ENCODE measurements at regions not wholly inside any gene's neighbourhood (a gene's known extent, or its start where the extent isn't known, plus 50 kb on each side); places are given as distances from the start of the nearest gene placed in this dataset.
"Not testable (repeated sequence)": the region's sequence is repeated elsewhere in the genome, so short reads cannot be mapped to it uniquely, and the experiment has no call there.

DNA sequence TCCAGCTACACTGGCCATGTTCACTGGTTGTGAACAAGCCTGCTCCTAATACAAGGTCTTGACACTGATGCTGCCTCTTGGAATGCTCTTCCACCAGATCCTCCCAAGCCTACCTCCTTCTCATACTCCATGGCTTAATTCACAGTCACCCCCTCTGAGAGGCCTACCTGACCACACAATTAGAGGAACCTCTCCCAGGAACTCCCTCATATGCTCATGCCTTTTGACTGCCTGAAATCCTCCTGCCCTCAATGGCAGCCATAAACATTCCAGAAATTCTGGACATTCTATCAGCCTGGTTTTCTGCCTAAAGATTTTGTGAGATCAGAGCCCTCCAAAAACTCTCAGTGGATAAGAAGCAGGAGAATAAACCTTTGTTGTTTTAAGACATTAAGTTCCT, 340.2 kb downstream of the C12orf75 start:
- H3K9me3 Mint-ChIP-seq = no peaks in the 10 kb centered on the region
- CTCF ChIA-PET = no interaction called here
- no peaks in the 10 kb centered on the region for H3K4me1 Mint-ChIP-seq
- H3K36me3 Mint-ChIP-seq = no peaks in the 10 kb centered on the region
- H3K27me3 Mint-ChIP-seq = no peaks in the 10 kb centered on the region
- no peak for DNase-seq
- H3K4me3 Mint-ChIP-seq = no peak overlapping the region
- no peak overlapping the region for H3K27ac Mint-ChIP-seq

DNA sequence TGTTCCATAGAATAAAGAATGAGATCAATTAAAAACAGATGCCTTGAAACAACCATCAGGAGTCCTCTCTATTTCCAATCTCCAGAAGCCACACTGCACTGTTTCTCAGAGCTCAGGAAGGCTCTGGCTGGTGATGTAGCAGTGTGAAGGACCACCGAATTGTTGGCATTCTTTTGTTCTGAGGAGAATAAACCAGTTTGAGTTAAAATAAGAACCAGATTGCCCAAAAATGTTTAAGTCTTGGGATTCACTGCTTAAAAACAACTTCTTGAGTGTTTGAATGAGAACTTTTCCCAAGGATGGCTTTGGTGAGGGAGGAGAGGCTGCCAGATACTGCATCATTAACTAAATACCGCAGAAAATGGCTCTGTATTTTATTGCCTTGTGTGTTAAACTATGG, 341.2 kb downstream of the C12orf75 start:
- no peak overlapping the region for H3K27ac Mint-ChIP-seq
- no peaks in the 10 kb centered on the region for H3K27me3 Mint-ChIP-seq
- no peak for DNase-seq
- no peaks in the 10 kb centered on the region for H3K9me3 Mint-ChIP-seq
- H3K4me1 Mint-ChIP-seq = no peaks in the 10 kb centered on the region
- H3K36me3 Mint-ChIP-seq = no peaks in the 10 kb centered on the region
- no peak overlapping the region for H3K4me3 Mint-ChIP-seq
- CTCF ChIA-PET = no interaction called here

DNA sequence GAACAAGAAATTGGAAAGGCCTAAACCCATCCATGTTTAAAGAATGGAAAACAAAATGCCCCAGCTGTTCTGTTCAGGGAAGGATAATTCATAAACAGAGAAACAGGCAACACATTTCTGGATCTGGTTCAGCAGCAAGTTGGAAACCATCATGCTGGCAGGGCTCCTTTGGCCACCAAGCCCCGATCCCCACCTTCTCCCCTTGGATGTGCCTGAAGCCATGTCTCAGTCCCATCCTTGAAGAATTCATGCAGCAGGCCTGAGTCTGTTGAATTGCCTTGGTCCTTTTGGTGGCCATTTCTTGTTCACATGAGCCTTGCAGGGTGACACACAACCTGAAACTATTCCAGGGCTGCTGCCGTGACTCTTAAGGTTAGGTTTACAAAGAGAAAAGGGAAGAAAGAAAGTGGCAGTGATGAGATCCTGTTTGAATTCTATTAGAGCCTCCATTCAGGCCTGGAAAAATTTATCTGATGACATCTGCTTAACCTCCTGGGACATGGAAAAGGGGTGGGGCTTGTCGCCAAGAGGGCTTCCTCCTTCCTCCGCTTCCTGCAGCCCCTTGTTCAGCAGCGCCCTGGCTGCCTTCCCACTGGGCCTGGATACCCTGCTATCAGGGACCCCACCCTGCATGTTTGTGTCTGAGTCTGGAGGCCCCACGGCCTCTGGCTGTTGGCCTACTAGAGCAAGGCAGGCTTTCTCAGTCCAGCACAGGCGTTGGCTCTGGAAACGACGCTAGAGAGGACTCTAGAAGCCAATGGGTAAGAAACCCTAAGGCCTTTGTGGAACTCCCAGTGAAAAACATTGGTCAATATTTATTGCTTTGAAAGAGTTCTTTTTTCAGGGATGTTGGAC, 341.9 kb downstream of the C12orf75 start:
- DNase-seq = no peak
- Mint-ChIP-seq H3K36me3 (no peaks in the 10 kb centered on the region), H3K27ac (no peak overlapping the region), H3K4me1 (no peaks in the 10 kb centered on the region), H3K4me3 (no peak overlapping the region), H3K9me3 (no peaks in the 10 kb centered on the region), H3K27me3 (no peaks in the 10 kb centered on the region)
- CTCF ChIA-PET = no interaction called here

DNA sequence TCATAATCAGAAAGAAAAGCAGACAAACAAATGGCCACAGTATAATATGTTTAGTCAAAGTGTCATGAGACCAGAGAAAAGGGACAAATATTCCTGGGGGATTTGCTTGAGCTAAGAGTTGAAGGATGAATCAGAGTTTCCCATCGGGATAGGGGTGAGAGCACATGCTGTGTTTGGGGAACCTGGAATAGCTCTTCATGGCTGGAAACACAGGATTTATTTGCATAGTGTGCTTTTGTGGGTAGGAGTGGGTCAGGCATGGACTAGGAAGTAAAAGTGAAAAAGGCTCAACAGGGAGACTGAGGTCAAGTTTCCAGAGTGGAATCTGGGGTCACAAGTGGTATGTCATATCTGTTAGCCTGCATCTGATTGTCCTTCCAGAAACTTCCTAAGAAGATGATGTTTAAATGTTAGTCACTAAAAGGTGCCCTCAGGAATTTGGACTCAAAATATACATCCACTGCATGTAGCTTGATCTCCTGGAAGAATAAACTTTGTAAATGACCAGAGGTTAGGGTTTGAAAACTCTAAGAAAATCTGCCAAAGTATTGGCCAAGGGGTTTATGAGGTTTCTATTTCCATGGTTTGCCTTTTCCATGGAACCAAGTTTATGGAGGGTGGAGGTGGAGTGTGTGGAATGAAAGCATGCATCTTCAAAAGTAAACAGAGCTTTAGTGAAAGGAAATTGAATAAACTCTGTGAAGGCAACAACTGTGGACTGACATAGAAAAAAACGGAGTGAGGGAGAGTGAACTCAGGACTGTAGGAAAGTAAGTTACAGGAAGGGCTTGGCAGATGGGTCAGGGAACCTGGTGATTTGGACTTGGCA, 344.6 kb downstream of the C12orf75 start:
- Mint-ChIP-seq H3K27ac (no peak overlapping the region), H3K27me3 (no peaks in the 10 kb centered on the region), H3K9me3 (no peaks in the 10 kb centered on the region), H3K36me3 (no peaks in the 10 kb centered on the region), H3K4me3 (no peak overlapping the region), H3K4me1 (no peaks in the 10 kb centered on the region)
- DNase-seq = no peak
- CTCF ChIA-PET = no interaction called here

DNA sequence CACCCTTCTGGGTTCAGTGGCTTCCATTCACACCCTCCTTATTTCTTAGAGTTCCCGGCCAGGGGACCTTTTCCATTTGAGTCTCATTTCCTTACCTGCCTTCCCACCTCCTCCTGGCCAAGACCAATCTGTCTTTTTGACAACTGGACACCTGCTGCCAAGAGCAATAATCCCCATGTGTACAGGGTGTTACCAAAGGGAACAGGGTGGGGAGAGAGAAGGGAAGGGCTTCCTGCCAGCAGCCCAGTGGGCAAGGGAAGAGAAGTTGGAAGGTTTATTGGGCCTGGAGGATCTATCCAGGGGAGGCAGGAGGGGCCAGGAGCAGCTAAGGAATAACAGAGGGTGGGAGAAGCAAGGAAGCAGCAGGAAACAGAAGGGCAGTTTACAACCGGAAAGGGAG, 346.2 kb downstream of the C12orf75 start:
- Mint-ChIP-seq H3K27ac (no peak overlapping the region), H3K4me3 (no peak overlapping the region), H3K4me1 (no peaks in the 10 kb centered on the region), H3K27me3 (no peaks in the 10 kb centered on the region), H3K36me3 (no peaks in the 10 kb centered on the region), H3K9me3 (no peaks in the 10 kb centered on the region)
- CTCF ChIA-PET = no interaction called here
- DNase-seq = no peak

DNA sequence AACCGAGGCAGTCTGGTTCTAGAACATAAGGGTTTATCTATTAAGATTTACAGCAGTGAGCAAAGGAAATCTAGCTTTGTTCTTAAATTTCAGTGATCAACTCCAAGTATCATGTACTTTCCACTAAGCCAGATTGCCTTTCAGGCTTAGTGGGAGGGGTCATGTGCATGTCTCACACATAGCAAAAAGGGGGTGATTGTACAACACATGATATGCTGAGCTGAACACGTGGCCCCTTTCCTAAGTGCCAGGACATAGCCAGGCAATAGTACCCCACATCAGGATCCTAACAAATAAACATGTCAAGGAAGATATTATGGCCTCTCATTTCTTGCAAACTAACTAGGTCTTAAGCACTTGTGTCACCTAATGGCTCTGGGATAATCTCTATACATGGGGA, 347.2 kb downstream of the C12orf75 start:
- Mint-ChIP-seq H3K4me1 (no peaks in the 10 kb centered on the region), H3K9me3 (no peaks in the 10 kb centered on the region), H3K36me3 (no peaks in the 10 kb centered on the region), H3K27me3 (no peaks in the 10 kb centered on the region), H3K4me3 (no peak overlapping the region), H3K27ac (no peak overlapping the region)
- no peak for DNase-seq
- CTCF ChIA-PET = no interaction called here

DNA sequence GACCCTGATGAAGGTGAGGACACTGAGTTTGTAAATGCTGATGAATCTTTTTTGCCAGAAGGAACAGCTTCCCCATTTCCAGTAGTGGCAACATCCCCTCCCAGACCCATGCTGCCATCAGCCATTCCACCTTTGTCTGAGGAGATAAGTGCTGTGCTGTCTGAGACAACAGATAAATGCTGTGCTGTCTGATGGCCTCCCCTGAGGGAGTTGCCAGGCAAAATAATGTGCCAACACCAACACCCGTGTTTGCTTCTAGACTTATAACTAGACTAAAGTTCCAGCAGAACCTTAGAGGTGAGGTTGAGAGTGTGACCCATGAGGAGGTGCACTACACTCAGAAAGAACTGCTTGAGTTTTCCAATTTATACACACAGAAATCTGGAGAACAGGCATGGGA, 349.5 kb downstream of the C12orf75 start:
- Mint-ChIP-seq H3K36me3 (no peaks in the 10 kb centered on the region), H3K27me3 (no peaks in the 10 kb centered on the region), H3K9me3 (no peaks in the 10 kb centered on the region), H3K4me1 (no peaks in the 10 kb centered on the region), H3K4me3 (no peak overlapping the region), H3K27ac (no peak overlapping the region)
- CTCF ChIA-PET = no interaction called here
- DNase-seq = no peak

DNA sequence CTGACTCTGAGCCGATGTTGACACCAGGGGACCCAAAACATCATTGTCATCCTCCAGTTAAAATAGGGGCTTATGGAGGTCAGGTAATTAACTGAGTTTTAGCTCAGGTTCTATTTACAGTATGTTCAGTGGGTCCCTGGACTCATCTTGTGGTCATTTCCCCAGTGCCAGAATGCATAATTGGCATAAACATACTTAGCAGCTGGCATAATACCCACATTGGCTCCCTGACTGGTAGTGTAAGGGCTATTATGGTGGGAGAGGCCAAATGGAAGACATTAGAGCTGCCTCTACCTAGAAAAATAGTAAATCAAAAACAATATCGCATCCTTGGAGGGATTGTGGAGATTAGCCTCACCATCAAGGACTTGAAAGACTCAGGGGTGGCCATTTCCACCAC, 350.9 kb downstream of the C12orf75 start:
- Mint-ChIP-seq H3K27me3 (no peaks in the 10 kb centered on the region), H3K9me3 (no peaks in the 10 kb centered on the region), H3K27ac (no peak overlapping the region), H3K36me3 (no peaks in the 10 kb centered on the region), H3K4me1 (no peaks in the 10 kb centered on the region), H3K4me3 (no peak overlapping the region)
- CTCF ChIA-PET = no interaction called here
- DNase-seq = no peak

DNA sequence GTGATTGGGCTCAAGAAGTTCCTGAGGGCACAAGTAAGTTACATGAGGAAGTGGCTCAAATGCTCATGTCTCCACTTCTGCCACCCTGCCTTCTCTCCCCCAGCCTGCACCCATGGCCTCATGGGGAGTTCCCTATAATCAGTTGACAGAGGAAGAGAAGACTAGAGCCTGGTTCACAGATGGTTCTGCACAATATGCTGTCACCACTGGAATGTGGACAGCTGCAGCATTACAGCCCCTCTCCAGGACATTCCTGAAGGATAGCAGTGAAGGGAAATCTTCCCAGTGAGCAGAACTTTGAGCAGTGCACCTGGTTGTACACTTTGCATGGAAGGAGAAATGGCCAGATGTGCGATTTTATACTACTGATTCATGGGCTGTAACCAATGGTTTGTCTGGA, 352.3 kb downstream of the C12orf75 start:
- H3K27ac Mint-ChIP-seq, H3K4me1 Mint-ChIP-seq, H3K27me3 Mint-ChIP-seq, H3K4me3 Mint-ChIP-seq, H3K9me3 Mint-ChIP-seq, DNase-seq, H3K36me3 Mint-ChIP-seq, CTCF ChIA-PET: not testable (repeated sequence)

DNA sequence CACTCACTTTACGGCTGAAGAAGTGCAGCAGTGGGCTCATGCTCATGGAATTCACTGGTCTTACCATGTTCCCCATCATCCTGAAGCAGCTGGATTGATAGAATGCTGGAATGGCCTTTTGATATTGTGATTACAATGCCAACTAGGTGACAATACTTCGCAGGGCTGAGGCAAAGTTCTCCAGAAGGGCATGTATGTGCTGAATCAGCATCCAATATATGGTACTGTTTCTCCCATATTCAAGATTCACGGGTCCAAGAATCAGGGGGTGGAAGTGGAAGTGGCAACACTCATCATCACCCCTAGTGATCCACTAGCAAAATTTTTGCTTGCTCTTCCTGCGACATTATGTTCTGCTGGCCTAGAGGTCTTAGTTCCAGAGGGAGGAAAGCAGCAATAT, 353.3 kb downstream of the C12orf75 start:
- H3K9me3 Mint-ChIP-seq, H3K27ac Mint-ChIP-seq, DNase-seq, H3K27me3 Mint-ChIP-seq, CTCF ChIA-PET, H3K4me1 Mint-ChIP-seq, H3K4me3 Mint-ChIP-seq, H3K36me3 Mint-ChIP-seq: not testable (repeated sequence)

DNA sequence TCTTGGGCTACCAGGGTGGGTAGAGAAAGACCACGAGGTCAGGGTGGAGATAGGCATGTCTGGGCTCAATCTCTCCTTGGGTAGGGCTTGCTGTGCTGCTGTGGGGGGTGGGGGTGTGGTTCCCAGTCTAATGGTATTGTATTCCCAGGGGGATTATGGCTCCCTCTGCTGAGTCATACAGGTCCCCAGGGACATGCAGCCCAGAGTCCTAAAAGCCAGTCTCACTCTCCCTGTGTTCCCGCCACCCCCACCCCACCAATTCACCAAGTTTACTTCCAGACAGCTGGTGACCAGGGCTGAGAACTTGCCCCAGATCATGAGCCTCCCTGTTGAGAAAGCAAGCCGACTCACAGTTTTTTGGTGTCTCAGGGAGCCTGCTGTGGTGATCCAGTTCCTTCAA, 367.6 kb downstream of the C12orf75 start:
- no peak overlapping the region for H3K27ac Mint-ChIP-seq
- no peak for DNase-seq
- H3K27me3 Mint-ChIP-seq = no peaks in the 10 kb centered on the region
- no peaks in the 10 kb centered on the region for H3K9me3 Mint-ChIP-seq
- no peaks in the 10 kb centered on the region for H3K36me3 Mint-ChIP-seq
- CTCF ChIA-PET = no interaction called here
- H3K4me1 Mint-ChIP-seq = peaks cover 4% of the 10 kb centered on the region
- H3K4me3 Mint-ChIP-seq = no peak overlapping the region

DNA sequence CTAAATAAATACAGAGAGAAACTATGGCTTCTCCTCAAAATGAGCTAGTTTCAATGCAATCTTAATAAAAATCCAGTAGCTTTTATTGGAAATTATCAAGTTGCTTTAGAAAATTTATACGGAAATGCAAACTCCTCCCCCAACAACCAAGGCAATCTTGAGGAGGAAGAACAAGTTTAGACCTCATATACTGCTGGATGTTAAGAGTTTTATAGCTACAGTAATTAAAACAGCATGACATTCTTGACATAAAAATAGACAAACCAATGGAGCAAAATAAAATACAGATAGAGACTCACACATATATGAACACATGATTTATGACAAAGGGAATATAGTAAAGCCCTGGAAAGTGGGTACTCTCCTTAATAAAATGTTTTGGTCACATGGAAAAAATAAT, 368.7 kb downstream of the C12orf75 start:
- CTCF ChIA-PET = no interaction called here
- peaks cover 5% of the 10 kb centered on the region for H3K27me3 Mint-ChIP-seq
- no peak overlapping the region for H3K27ac Mint-ChIP-seq
- H3K9me3 Mint-ChIP-seq = no peaks in the 10 kb centered on the region
- no peak overlapping the region for H3K4me3 Mint-ChIP-seq
- no peaks in the 10 kb centered on the region for H3K36me3 Mint-ChIP-seq
- H3K4me1 Mint-ChIP-seq = peaks cover 4% of the 10 kb centered on the region
- DNase-seq = no peak

DNA sequence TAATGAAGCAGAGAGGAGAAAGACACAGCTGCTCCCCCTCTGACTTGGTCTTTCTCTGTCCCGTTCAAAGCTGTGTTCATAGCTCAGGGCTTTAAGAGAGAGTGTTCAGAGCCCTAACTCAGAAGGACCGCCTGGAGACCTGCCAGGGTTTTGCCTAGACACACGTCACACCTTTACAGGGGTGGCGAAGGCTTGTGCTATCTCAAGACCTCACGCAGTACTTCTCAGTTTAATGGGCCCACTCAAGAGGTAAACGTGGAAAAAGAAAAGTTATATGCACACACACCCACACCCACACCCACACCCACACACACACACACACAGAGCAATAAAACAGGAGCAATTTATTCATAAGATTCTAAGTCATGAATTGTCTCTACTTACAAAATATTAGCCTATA, 374.3 kb downstream of the C12orf75 start:
- DNase-seq = no peak
- no peak overlapping the region for H3K4me3 Mint-ChIP-seq
- no peaks in the 10 kb centered on the region for H3K9me3 Mint-ChIP-seq
- H3K27ac Mint-ChIP-seq = no peak overlapping the region
- CTCF ChIA-PET = interaction anchor here (1.7 to 3.1 kb wide), 3 partner anchors 285 to 444 kb away, joined by 5 to 15 read pairs (median 8); partner anchors contain the start of gene NUAK1
- H3K27me3 Mint-ChIP-seq = peaks cover 5% of the 10 kb centered on the region
- H3K36me3 Mint-ChIP-seq = no peaks in the 10 kb centered on the region
- H3K4me1 Mint-ChIP-seq = no peaks in the 10 kb centered on the region

DNA sequence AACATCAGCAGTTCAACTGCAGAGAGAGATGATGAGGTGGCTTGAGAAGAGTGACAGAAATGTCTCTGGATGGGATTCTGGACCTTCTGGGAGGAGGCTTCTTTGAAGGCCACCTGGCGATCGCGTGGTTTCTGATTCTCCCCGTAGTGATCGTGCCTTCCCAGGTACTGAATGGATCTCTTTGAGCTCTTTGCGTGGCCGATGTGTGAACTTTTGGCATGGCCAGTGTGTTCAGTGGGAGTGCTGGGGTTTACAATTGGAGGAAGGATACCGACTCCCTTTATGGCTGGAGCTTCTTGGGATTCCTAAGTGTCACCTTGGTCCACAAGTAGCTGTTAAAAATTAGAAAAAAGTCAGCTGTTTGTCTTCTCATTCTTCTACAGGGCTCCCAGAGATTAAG, 374.7 kb downstream of the C12orf75 start:
- no peak for DNase-seq
- CTCF ChIA-PET = interaction anchor here (1.7 to 3.1 kb wide), 3 partner anchors 285 to 444 kb away, joined by 5 to 15 read pairs (median 8); partner anchors contain the start of gene NUAK1
- no peaks in the 10 kb centered on the region for H3K9me3 Mint-ChIP-seq
- H3K36me3 Mint-ChIP-seq = no peaks in the 10 kb centered on the region
- no peaks in the 10 kb centered on the region for H3K4me1 Mint-ChIP-seq
- no peak overlapping the region for H3K4me3 Mint-ChIP-seq
- H3K27me3 Mint-ChIP-seq = peaks cover 5% of the 10 kb centered on the region
- no peak overlapping the region for H3K27ac Mint-ChIP-seq

DNA sequence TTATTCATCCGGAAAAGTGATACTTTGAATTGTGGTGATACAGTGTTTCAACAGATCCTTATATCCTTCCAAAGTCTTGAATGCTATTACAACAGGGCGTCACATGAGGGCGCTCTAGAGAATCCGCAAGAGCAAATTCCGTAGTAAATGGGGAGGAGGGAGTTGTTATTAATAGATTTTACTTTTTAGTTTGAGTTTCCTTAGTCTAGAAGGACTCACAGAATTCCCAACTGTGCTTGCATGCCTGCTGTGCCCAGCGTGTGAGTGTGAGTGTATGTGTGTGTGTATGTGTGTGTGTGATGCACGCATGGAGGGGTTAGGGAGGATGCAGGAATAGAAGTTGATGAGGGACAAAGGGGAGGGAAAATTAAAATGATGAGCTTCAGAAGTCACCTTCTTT, 375.3 kb downstream of the C12orf75 start:
- no peak overlapping the region for H3K4me3 Mint-ChIP-seq
- DNase-seq = no peak
- no peaks in the 10 kb centered on the region for H3K36me3 Mint-ChIP-seq
- H3K9me3 Mint-ChIP-seq = no peaks in the 10 kb centered on the region
- peaks cover 5% of the 10 kb centered on the region for H3K27me3 Mint-ChIP-seq
- H3K4me1 Mint-ChIP-seq = no peaks in the 10 kb centered on the region
- CTCF ChIA-PET = interaction anchor here (0.9 to 3.1 kb wide), 5 partner anchors 286 to 518 kb away, joined by 4 to 15 read pairs (median 5); partner anchors contain the start of gene NUAK1
- no peak overlapping the region for H3K27ac Mint-ChIP-seq
